Gastroesophageal sphincter (tissue), 4 donors: ENCODE measurements at regions not wholly inside any gene's neighbourhood (a gene's known extent, or its start where the extent isn't known, plus 50 kb on each side); places are given as distances from the start of the nearest gene placed in this dataset.

Experiments used
- ATAC-seq: fragments of 150-250 bp; one replicate; pipeline ENCODE4 v1.9.1; 2016; ENCODE audit warnings: mild to moderate bottlenecking, moderate library complexity
- H3K27ac ChIP-seq, 4 donors: fragments of 200-600 bp; sonication (generic) in 3 of 4; 1 replicate in 3 of 4; 2 replicates in 1 of 4; pipeline ENCODE4 v1.5.1; 2016 to 2019
- H3K27me3 ChIP-seq: fragments of 200-600 bp; sonication (generic); one replicate; pipeline ENCODE4 v1.5.1; 2019
- H3K36me3 ChIP-seq, 2 donors: fragments of 200-600 bp; sonication (generic); one replicate each; pipeline ENCODE4 v1.5.1; 2019; ENCODE audit warnings: control low read depth in 1 of 2
- H3K4me1 ChIP-seq, 3 donors: fragments of 200-600 bp; sonication (generic); 1 replicate in 2 of 3; 2 replicates in 1 of 3; pipeline ENCODE4 v1.5.1; 2016 to 2019; ENCODE audit warnings: control low read depth in 2 of 3
- H3K4me3 ChIP-seq, 2 donors: fragments of 200-600 bp; sonication (generic); one replicate each; pipeline ENCODE4 v1.5.1; 2019; ENCODE audit warnings: mild to moderate bottlenecking in 1 of 2, moderate library complexity in 1 of 2
- H3K9me3 ChIP-seq, 3 donors: fragments of 200-600 bp; sonication (generic); one replicate each; pipeline ENCODE4 v1.5.1; 2017 to 2019; ENCODE audit warnings: control low read depth in 2 of 3
- EP300 ChIP-seq: sonication (generic); formaldehyde crosslinking; IDR thresholded peaks from one replicate; pipeline ENCODE4 v1.6.1; 2017; ENCODE audit warnings: antibody characterized with exemption, mild to moderate bottlenecking
- POLR2A ChIP-seq, 2 donors: fragments of 450-650 bp; IDR thresholded peaks; one replicate each; pipeline ENCODE4 v1.6.1; 2017; ENCODE audit warnings: antibody characterized with exemption in 2 of 2, mild to moderate bottlenecking in 2 of 2, moderate library complexity in 1 of 2
- POLR2AphosphoS5 ChIP-seq: sonication (generic); formaldehyde crosslinking; IDR thresholded peaks from one replicate; pipeline ENCODE4 v1.6.1; 2017; ENCODE audit warnings: antibody characterized with exemption
- WGBS, 2 donors: methylation state at CpG; one replicate each; pipeline ENCODE4 v1.1.5; 2018; ENCODE audit warnings: low coverage in 1 of 2; 5-methylcytosine and 5-hydroxymethylcytosine counted together
- TF ChIP-seq, protein P1 (sequence below), 4 experiments: fragments of 200-600 bp in 2 of 4; fragments of 450-650 bp in 2 of 4; sonication (generic) in 1 of 4; IDR thresholded peaks; one replicate each; pipeline ENCODE4 v1.5.1; 2017 to 2019; ENCODE audit warnings: antibody characterized with exemption in 4 of 4, mild to moderate bottlenecking in 2 of 4, moderate library complexity in 2 of 4

DNA sequence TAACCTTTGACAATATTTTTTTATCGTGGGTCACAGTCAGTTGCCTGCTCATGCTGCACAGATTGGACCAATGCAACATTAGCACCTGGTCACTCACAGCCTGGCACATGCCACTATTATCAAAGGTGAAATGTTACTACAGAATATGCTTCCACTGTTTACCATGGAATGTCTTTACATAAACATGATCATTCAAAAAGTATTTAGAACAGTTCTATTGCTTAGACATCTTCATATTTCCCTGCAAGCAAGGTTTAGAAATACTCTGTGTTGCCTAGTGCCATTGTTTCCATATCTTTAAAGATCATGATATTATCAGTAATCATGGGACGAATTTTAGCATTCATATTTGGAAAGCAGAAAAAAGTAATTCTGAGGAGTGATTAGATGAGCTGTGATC is 179.9 kb upstream of the CHRM2 start:
- 61 to 81% methylated on average over 2 of the region's 2 CpGs for WGBS, 2 donors

DNA sequence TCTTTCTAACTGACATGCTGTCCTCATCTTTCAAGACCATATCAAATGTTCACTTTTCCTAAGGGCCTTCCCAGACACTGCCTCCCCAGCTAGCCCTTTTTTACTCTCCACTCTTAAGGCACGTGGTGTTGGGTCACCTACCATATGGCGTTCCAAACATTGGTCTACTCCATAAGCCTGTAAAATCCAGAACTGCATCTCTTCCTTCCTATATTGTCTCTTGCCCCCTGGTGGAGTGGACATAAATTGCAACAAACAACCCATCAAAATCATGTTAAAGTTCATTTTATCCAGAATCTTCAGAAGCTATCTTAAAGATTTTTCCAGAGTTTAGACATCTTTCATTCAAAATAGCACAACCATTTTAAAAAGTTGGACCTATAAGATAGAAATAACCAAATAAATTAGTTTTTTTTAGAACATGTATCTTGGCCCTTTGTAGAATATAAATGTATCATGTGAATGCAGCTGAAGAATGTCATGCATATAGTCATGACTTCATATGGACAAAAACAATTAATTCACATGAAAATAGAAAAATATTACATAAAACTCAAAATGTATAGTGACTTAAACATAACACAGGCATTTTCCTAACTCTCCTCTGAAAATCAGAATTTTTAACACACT is 180.6 kb upstream of the CHRM2 start:
- Histone ChIP-seq H3K27me3 (no peaks in the 10 kb centered on the region), H3K9me3 (no peaks in the 10 kb centered on the region), H3K27ac (no peak overlapping the region), H3K4me1 (no peaks in the 10 kb centered on the region), H3K36me3 (no peaks in the 10 kb centered on the region), H3K4me3 (no peak overlapping the region)
- WGBS, 2 donors = 68 to 78% methylated on average over 1 to 2 of the region's 2 CpGs
- no peak for ATAC-seq
- TF ChIP-seq, protein P1, sequence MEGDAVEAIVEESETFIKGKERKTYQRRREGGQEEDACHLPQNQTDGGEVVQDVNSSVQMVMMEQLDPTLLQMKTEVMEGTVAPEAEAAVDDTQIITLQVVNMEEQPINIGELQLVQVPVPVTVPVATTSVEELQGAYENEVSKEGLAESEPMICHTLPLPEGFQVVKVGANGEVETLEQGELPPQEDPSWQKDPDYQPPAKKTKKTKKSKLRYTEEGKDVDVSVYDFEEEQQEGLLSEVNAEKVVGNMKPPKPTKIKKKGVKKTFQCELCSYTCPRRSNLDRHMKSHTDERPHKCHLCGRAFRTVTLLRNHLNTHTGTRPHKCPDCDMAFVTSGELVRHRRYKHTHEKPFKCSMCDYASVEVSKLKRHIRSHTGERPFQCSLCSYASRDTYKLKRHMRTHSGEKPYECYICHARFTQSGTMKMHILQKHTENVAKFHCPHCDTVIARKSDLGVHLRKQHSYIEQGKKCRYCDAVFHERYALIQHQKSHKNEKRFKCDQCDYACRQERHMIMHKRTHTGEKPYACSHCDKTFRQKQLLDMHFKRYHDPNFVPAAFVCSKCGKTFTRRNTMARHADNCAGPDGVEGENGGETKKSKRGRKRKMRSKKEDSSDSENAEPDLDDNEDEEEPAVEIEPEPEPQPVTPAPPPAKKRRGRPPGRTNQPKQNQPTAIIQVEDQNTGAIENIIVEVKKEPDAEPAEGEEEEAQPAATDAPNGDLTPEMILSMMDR (IDR thresholded peaks at IDR 0.05) = peak; percentile 16 to 36 (median 19)
- no peak for TF ChIP-seq POLR2A (IDR thresholded peaks at IDR 0.05)

More for the DNA sequence above, 179.9 kb upstream of the CHRM2 start:
- Histone ChIP-seq H3K4me1 (no peaks in the 10 kb centered on the region), H3K9me3 (no peaks in the 10 kb centered on the region), H3K27ac (no peak overlapping the region), H3K4me3 (no peak overlapping the region), H3K36me3 (no peaks in the 10 kb centered on the region), H3K27me3 (no peaks in the 10 kb centered on the region)
- ATAC-seq = no peak
- TF ChIP-seq POLR2A (IDR thresholded peaks at IDR 0.05) = no peak
- TF ChIP-seq, protein P1 (IDR thresholded peaks at IDR 0.05) = no peak
- TF ChIP-seq POLR2AphosphoS5 = no peak
- TF ChIP-seq EP300 = no peak

DNA sequence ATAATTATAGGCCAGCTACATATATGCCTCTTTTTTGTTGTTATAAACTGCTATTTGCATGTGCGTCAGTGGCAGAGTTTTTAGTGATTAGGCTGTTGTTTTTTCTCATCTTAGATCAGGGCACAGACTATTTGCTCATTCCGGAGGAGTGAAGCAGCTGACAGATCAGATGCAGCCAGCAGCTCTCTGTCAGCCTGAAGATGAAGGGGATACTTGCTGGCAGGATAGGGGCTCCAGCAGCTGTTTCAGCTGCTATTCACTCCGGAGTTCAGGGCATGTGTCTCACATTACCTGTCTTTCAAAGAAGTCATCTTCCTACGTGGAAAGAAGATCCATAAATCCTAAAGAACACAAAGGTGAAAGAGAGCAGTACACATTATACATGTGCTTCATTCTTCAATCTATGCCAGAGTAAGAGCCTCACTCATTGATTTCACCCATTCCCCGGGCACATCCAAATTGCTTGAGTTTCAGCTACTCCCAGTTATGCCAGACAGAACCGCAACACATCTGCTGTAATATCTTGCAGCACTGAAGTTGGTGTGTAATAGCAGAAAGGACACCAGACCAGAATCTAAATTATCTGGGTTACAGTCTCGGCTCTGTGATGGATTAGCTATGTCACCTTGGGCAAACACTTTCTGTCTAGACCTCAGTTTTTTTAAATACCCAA is 182.8 kb upstream of the CHRM2 start:
- H3K27ac ChIP-seq = no peak overlapping the region
- no peak for ATAC-seq
- TF ChIP-seq EP300 (no peak), POLR2AphosphoS5 (no peak), POLR2A (IDR thresholded peaks at IDR 0.05) (no peak)
- TF ChIP-seq, protein P1 (IDR thresholded peaks at IDR 0.05) = no peak
- no peaks in the 10 kb centered on the region for H3K9me3 ChIP-seq
- no peak overlapping the region for H3K4me3 ChIP-seq
- no peaks in the 10 kb centered on the region for H3K36me3 ChIP-seq
- no peaks in the 10 kb centered on the region for H3K27me3 ChIP-seq
- WGBS, 2 donors = 35 to 37% methylated on average over 7 of the region's 7 CpGs
- H3K4me1 ChIP-seq = no peaks in the 10 kb centered on the region

DNA sequence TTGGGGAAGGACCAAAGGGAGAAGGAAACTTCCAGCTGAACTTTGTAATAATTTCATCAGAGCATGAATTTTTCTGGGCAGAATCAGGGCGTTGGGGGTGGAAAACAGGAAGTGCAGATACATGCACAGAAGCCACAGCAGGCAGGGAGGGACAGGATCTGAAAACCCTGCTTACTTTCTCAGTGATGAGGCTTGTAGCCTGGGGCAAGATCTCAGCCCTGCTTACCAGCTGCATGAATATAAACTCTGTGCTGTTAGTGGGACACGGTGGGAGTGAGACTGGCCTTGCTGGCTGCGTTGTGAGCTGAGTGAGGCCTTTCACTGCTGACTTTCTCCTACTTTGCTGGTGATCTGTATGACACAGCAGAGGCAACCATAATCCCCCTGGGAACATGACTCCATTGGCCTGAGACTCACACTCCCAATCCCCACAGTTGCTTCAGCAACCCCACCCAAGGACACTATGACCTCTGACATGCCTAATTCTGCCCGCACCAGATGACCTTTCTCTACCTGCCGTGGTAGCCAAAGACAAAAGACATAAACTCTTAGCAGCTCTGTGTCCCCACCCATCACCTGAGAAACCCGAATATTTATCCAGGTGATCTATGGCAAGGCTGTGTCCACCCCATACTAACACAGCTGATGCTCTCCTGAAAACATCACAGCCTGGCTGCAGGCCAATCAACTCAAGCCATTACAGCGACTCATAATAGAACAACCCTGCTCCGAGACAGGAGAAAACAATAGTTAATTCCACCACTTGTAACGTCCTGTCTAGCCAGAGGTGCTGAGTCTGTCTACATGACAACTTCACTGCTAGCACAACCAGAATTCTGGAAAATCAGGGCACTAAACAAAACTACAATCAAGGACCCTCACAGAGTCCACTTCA is 190.7 kb upstream of the CHRM2 start:
- H3K4me1 ChIP-seq = no peaks in the 10 kb centered on the region
- H3K36me3 ChIP-seq = no peaks in the 10 kb centered on the region
- H3K27me3 ChIP-seq = no peaks in the 10 kb centered on the region
- 69 to 73% methylated on average over 2 to 6 of the region's 9 CpGs for WGBS, 2 donors
- ATAC-seq = no peak
- TF ChIP-seq EP300 = no peak
- no peak for TF ChIP-seq POLR2AphosphoS5
- no peak for TF ChIP-seq POLR2A (IDR thresholded peaks at IDR 0.05)
- TF ChIP-seq, protein P1 (IDR thresholded peaks at IDR 0.05) = no peak
- H3K9me3 ChIP-seq = peaks cover 0 to 17% (median 0%) of the 10 kb centered on the region in 3 donors
- no peak overlapping the region for H3K27ac ChIP-seq
- no peak overlapping the region for H3K4me3 ChIP-seq
